Heart right ventricle (tissue), 16 donors: ENCODE measurements at regions not wholly inside any gene's neighbourhood (a gene's known extent, or its start where the extent isn't known, plus 50 kb on each side); places are given as distances from the start of the nearest gene placed in this dataset.

ENCODE experiments used
- ATAC-seq, 8 donors: fragments of 200-7000 bp; cut with Tn5 transposase; one replicate each; pipeline ENCODE4 v1.9.1; 2020; ENCODE audit warnings: mild to moderate bottlenecking in 8 of 8, moderate library complexity in 8 of 8, moderate number of reproducible peaks in 1 of 8
- DNase-seq, 2 donors: peaks; one replicate each; pipeline ENCODE4 v3.0.0-alpha.2; 2020
- H3K27ac ChIP-seq, 10 donors: fragments of 200-600 bp; sonication (generic) in 2 of 10; one replicate each; pipeline versions ENCODE4 v1.5.0 to v1.8.0; 2020 to 2022; ENCODE audit warnings: mild to moderate bottlenecking in 3 of 10
- H3K27me3 ChIP-seq, 7 donors: fragments of 200-600 bp; one replicate each; pipeline ENCODE4 v1.8.0; 2021 to 2022; ENCODE audit warnings: mild to moderate bottlenecking in 2 of 7
- H3K36me3 ChIP-seq, 9 donors: fragments of 200-600 bp; sonication (generic) in 1 of 9; one replicate each; pipeline versions ENCODE4 v1.5.0 to v1.8.0; 2020 to 2022; ENCODE audit warnings: mild to moderate bottlenecking in 2 of 9
- H3K4me1 ChIP-seq, 9 donors: fragments of 200-600 bp; sonication (generic) in 1 of 9; one replicate each; pipeline versions ENCODE4 v1.5.0 to v1.8.0; 2020 to 2022; ENCODE audit warnings: mild to moderate bottlenecking in 4 of 9
- H3K4me3 ChIP-seq, 10 donors: fragments of 200-600 bp; sonication (generic) in 2 of 10; one replicate each; pipeline versions ENCODE4 v1.5.0 to v1.8.0; 2020 to 2022; ENCODE audit warnings: mild to moderate bottlenecking in 7 of 10, moderate library complexity in 2 of 10
- H3K9me3 ChIP-seq, 11 donors: fragments of 200-600 bp in 10 of 11; sonication (generic) in 2 of 11; one replicate each; pipeline versions ENCODE4 v1.5.0 to v1.8.0; 2013 to 2022; ENCODE audit warnings: mild to moderate bottlenecking in 2 of 11, control low read depth in 1 of 11, moderate library complexity in 1 of 11
- CTCF ChIP-seq, 9 donors: fragments of 200-600 bp; sonication (generic) in 2 of 9; IDR thresholded peaks; one replicate each; pipeline versions ENCODE4 v1.5.0 to v1.8.0; 2021 to 2022; ENCODE audit warnings: antibody characterized with exemption in 9 of 9, mild to moderate bottlenecking in 5 of 9, moderate library complexity in 1 of 9
- WGBS, 2 donors: extraction: QIAGEN DNeasy Blood & Tissue Kit; methylation state at CpG; one replicate each; pipeline ENCODE4 v1.1.7; 2013; ENCODE audit warnings: inconsistent platforms in 1 of 2; 5-methylcytosine and 5-hydroxymethylcytosine counted together
- intact Hi-C, 10 donors: fragments of 100-400 bp; cut with DNase I; formaldehyde crosslinking; loops; one replicate each; pipeline versions ENCODE4 v1.11.1 to v1.14.2; 2022
- donor health status: Arrhythmogenic right ventricular cardiomyopathy.
- donor health status: ischemic (EF 13 %, LVEDD 7.1; RV severe dilation, severe dysfunction).
- donor health status: healthy with polysubstance abuse.
- donor health status: DM: no; HTN: yes; CAD: no.
- donor health status: DM: no; HTN: no; CAD: no.
- donor health status: ischemic (EF 25% LVEDD 6.9; RV normal size, moderate dysfunction).
- donor health status: ischemic (EF 25% LVEDD 5.7; RV mildly dilated, moderate dysfunction).
- donor health status: healthy.
- donor health status: DM: yes; HTN: yes; CAD: no.
- donor health status: Ischemic cardiomyopathy.
- donor health status: ischemic (EF 35%, LVEDD 5.7; RV mildly dilated, moderate dysfunction).
- donor health status: nonischemic (EF 11% LVEDD 7.7; RV severe dilation, severe dysfunction).
- donor health status: DM: yes; HTN: yes; CAD: no.
- donor health status: PGD.
- donor health status: ischemic (EF 29% LVEDD 5.4; RV normal size, mild dysfunction).
- donor health status: nonischemic (EF 23%, LVEDD 6.1; RV moderate dilation, normal function).

- ATAC-seq = no peak
- Histone ChIP-seq H3K27me3 (peaks cover 0 to 19% (median 8%) of the 10 kb centered on the region in 7 donors), H3K4me3 (no peak overlapping the region), H3K27ac (no peak overlapping the region), H3K9me3 (peaks cover 0 to 17% (median 0%) of the 10 kb centered on the region in 11 donors), H3K36me3 (no peaks in the 10 kb centered on the region), H3K4me1 (no peaks in the 10 kb centered on the region)
- WGBS, 2 donors = 62 to 79% methylated on average over 3 of the region's 3 CpGs
- intact Hi-C loops = no loop called here
- no peak for DNase-seq
- TF ChIP-seq CTCF (IDR thresholded peaks at IDR 0.05) = no peak
These were observed 83.9 kb upstream of the CXCL14 start for GRCh38 chr5:135662683-135663082.

GRCh38 chr5:135662061-135662481 lies 83.3 kb upstream of the CXCL14 start:
- WGBS, 2 donors = 26 to 40% methylated on average over 3 of the region's 3 CpGs

GRCh38 chr5:135660826-135661575 lies 82.2 kb upstream of the CXCL14 start:
- no peaks in the 10 kb centered on the region for H3K36me3 ChIP-seq
- TF ChIP-seq CTCF (IDR thresholded peaks at IDR 0.05) = no peak
- peaks cover 0 to 16% (median 4%) of the 10 kb centered on the region in 7 donors for H3K27me3 ChIP-seq
- H3K9me3 ChIP-seq = peaks cover 0 to 17% (median 0%) of the 10 kb centered on the region in 11 donors
- H3K27ac ChIP-seq = no peak overlapping the region
- WGBS, 2 donors = 27 to 47% methylated on average over 3 of the region's 3 CpGs
- no peaks in the 10 kb centered on the region for H3K4me1 ChIP-seq
- DNase-seq (no peak), ATAC-seq (no peak)
- intact Hi-C loops = no loop called here
- no peak overlapping the region for H3K4me3 ChIP-seq

More at GRCh38 chr5:135662061-135662481, 83.3 kb upstream of the CXCL14 start:
- no peaks in the 10 kb centered on the region for H3K4me1 ChIP-seq
- H3K9me3 ChIP-seq = peaks cover 0 to 17% (median 0%) of the 10 kb centered on the region in 11 donors
- intact Hi-C loops = no loop called here
- ATAC-seq = no peak
- H3K36me3 ChIP-seq = no peaks in the 10 kb centered on the region
- TF ChIP-seq CTCF (IDR thresholded peaks at IDR 0.05) = no peak
- peaks cover 0 to 18% (median 4%) of the 10 kb centered on the region in 7 donors for H3K27me3 ChIP-seq
- H3K4me3 ChIP-seq = no peak overlapping the region
- H3K27ac ChIP-seq = no peak overlapping the region
- DNase-seq = no peak

GRCh38 chr5:135657536-135658305 lies 78.9 kb upstream of the CXCL14 start:
- no peak for TF ChIP-seq CTCF (IDR thresholded peaks at IDR 0.05)
- H3K9me3 ChIP-seq = peaks cover 0 to 17% (median 0%) of the 10 kb centered on the region in 11 donors
- no peaks in the 10 kb centered on the region for H3K4me1 ChIP-seq
- no peak for ATAC-seq
- no peak overlapping the region for H3K4me3 ChIP-seq
- no peaks in the 10 kb centered on the region for H3K36me3 ChIP-seq
- intact Hi-C loops = loop anchor here in 1 of 10 donors (10.0 kb wide), 1 partner anchor 987 kb away; no protein-coding TSS in a partner anchor
- no peak overlapping the region for H3K27ac ChIP-seq
- DNase-seq = no peak
- peaks cover 0 to 6% (median 0%) of the 10 kb centered on the region in 7 donors for H3K27me3 ChIP-seq
- 54 to 67% methylated on average over 3 of the region's 3 CpGs for WGBS, 2 donors
